Astrocyte of the spinal cord (primary cell): ENCODE measurements at regions not wholly inside any gene's neighbourhood (a gene's known extent, or its start where the extent isn't known, plus 50 kb on each side); places are given as distances from the start of the nearest gene placed in this dataset.

Source experiments
- DNase-seq: peaks from one replicate; pipeline ENCODE4 v3.0.0; 2011; ENCODE audit warnings: low read depth, low spot score
- H3K4me3 ChIP-seq: 2 replicates; pipeline ENCODE4 v1.5.1; 2011; ENCODE audit warnings: low read depth, mild to moderate bottlenecking, low read length, moderate library complexity
- in situ Hi-C: cut with HindIII; loops from 2 replicates; pipeline ENCODE4 v1.10.0; 2017; ENCODE audit warnings: low sequenced_read_pairs
- TF ChIP-seq, protein P1 (sequence below): IDR thresholded peaks from 2 replicates; pipeline ENCODE4 v1.5.1; 2012; ENCODE audit warnings: low read depth, mild to moderate bottlenecking, low read length, inconsistent platforms

DNA sequence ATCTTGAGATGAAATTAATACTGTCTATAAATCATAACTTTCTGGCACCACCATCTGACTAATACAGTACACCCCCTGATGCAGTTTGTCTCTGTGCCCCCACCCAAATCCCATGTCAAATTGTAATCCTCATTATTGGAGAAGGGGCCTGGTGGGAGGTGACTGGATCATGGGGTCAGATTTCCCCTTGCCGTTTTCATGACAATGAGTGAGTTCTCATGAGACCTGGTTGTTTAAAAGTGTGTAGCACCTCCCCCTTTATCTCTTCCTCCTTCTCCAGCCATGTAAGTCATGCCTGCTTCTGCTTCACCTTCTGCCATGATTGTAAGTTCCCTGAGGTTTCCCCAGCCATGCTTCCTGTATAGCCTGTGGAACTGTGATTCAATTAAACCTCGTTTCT, 78.7 kb upstream of the CDH6 start:
- no peak for DNase-seq
- no peak overlapping the region for H3K4me3 ChIP-seq
- TF ChIP-seq, protein P1, sequence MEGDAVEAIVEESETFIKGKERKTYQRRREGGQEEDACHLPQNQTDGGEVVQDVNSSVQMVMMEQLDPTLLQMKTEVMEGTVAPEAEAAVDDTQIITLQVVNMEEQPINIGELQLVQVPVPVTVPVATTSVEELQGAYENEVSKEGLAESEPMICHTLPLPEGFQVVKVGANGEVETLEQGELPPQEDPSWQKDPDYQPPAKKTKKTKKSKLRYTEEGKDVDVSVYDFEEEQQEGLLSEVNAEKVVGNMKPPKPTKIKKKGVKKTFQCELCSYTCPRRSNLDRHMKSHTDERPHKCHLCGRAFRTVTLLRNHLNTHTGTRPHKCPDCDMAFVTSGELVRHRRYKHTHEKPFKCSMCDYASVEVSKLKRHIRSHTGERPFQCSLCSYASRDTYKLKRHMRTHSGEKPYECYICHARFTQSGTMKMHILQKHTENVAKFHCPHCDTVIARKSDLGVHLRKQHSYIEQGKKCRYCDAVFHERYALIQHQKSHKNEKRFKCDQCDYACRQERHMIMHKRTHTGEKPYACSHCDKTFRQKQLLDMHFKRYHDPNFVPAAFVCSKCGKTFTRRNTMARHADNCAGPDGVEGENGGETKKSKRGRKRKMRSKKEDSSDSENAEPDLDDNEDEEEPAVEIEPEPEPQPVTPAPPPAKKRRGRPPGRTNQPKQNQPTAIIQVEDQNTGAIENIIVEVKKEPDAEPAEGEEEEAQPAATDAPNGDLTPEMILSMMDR = no peak
- in situ Hi-C loops = no loop called here

DNA sequence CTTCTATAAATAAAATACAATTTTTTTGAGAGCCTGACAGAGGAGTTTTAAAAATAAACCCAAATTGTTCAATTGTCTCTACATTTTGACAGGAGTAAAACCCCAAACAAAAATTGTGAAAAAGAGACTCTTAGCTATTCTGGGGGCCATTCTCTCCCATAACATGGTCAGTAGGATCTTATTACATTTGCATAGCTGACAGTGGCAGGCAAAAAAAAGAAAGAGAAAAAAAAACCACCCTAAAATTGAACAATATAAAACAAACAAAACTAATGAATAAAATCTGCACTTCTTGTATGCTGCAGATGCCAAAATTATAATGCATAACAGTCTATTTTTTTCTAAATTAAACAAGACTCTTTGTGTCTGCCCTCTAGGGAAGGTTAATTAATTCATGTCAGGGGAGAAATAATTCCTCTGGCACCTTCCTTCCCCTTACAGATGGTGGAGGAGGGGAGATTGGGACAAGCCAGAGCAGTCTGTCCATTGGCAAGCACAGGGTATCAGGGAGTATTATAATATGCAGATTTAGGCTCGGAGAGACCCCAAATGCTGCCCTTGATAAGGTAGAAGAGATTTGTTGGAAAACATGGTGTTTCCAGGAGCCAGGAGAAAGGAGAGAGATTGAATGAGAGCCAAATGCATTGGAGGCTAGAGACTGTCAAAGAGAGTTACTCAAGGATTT, 79.7 kb upstream of the CDH6 start:
- TF ChIP-seq, protein P1 = no peak
- no peak for DNase-seq
- in situ Hi-C loops = no loop called here
- H3K4me3 ChIP-seq = no peak overlapping the region

DNA sequence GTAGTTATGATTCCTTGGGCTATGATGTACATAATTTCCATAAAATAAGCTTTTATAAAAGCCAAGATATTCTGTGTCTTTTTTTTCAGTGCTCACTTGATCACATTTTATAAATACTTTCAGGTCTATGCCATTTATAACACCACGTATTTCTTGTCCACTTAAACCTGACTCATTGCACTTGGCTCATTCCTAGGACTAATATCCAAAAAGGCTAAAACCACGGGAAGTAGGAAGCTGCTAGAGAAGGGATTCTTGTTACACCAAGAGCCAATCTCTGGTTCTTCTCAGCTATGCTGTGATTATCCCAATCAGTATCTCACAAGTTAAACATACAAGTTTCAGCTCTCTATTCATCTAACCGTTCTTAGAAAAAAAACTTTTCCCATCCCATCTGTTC, 80.4 kb upstream of the CDH6 start:
- TF ChIP-seq, protein P1 = no peak
- in situ Hi-C loops = no loop called here
- DNase-seq = peak; percentile 85
- no peak overlapping the region for H3K4me3 ChIP-seq

DNA sequence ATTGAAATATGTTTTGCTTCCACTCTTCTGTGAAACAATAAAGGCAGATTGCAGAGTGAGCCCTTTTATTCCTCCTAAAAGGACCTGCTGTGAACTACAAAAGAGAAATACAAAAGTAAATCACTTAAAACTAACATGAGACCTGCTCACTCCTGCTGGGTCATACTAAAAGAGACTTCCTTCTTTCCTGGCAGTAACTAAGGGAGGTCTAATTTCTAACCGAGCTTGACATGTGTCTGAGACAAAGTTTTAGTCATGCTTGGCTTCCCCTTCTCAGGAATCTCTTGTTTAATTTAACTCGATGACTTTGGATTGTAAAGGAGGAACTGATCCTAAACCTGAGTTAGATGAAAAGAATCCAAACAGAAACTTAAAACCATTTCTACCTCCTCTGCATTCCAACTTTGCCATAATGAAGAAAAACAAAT, 86.4 kb upstream of the CDH6 start:
- in situ Hi-C loops = no loop called here
- TF ChIP-seq, protein P1 = no peak
- H3K4me3 ChIP-seq = no peak overlapping the region
- DNase-seq = peak; percentile 87

DNA sequence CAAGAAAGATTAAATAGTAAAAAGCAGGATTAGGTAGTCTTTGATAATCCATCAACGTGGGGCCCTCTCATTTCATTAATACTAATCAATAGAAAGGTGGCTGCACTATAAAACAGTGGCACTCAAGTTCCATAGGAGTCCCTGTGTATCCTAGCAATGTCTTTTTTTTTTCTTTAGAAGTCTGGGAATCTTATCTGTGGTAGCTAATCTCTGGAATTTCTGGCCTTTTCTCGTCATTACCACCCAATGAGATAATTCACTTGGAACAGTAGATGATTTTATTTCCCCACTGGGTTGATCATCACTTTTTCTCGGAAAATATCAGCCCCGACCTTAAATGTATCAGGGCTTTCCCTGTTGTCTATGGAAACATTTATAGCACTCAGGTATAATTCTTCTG, 86.8 kb upstream of the CDH6 start:
- TF ChIP-seq, protein P1 = no peak
- in situ Hi-C loops = no loop called here
- peak; percentile 78 for DNase-seq
- no peak overlapping the region for H3K4me3 ChIP-seq

DNA sequence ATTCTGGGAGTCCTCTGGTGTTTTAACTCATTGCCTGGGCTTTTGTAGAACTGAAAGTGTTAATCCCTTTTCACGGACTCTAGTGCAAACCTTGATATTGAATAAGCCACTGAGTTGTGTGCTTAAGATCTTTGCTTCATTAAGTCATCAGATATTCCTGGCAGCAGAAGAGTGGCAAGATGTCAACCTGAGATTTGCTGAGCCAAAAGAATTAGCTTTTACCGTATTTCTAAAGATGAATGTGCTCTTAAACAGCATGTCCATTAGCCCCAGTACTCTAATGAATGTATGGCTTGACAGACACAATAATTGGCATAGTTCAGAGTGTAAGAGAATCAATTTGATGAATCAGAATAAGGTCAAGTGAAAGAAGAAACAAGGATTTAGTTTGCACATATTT, 87.2 kb upstream of the CDH6 start:
- peak; percentile 56 for DNase-seq
- TF ChIP-seq, protein P1 = no peak
- no peak overlapping the region for H3K4me3 ChIP-seq
- in situ Hi-C loops = no loop called here
